ENCODE measurements at regions not wholly inside any gene's neighbourhood (a gene's known extent, or its start where the extent isn't known, plus 50 kb on each side); places are given as distances from the start of the nearest gene placed in this dataset.

DNA sequence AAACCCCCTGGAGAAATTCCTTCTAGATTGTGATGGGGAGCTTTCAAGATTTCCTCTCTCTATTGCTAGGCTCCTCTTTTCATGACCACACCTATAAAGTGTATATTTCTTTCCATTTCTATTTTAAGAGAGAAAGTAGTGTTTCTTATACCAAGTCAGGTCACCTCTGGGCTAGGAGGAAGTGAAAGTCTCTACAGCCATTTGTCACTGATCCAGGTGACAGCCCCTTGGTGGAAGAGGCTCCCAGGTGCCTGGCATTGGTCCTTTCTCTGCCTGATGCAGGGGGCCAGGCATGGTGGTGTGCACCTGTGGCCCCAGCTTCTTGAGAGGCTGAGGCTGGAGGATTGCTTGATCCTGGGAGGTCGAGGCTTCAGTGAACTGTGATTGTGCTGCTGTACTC, 64.7 kb downstream of the DHCR7 start:
- no peak overlapping the region for H3K27ac ChIP-seq (ENCODE audit: insufficient read depth in 1 of 2, low read depth in 1 of 2, low read length in 2 of 2, poor library complexity in 1 of 2, severe bottlenecking in 2 of 2)
- H3K9me3 ChIP-seq (ENCODE audit: control extremely low read depth in 1 of 5, control insufficient read depth in 4 of 5, insufficient read depth in 2 of 5, low read depth in 1 of 5, low read length in 4 of 5) = peaks cover 0 to 5% (median 0%) of the 10 kb centered on the region in 5 experiments
- ChIA-PET POLR2A (no interaction called here), CTCF (interaction anchor here (1.2 kb wide), 1 partner anchor 9 kb away, joined by 3 read pairs; no protein-coding TSS in a partner anchor)
- no peaks in the 10 kb centered on the region for H3K4me1 ChIP-seq (ENCODE audit: control extremely low read depth in 1 of 4, control insufficient read depth in 4 of 4, insufficient read depth in 4 of 4, low read length in 3 of 4)
- 88% methylated on average over 1 of the region's 1 CpG for WGBS (ENCODE audit: insufficient coverage)
- H3K4me3 ChIP-seq (ENCODE audit: control insufficient read depth in 1 of 7, extremely low read depth in 1 of 7, insufficient read depth in 4 of 7, low read depth in 2 of 7, low read length in 6 of 7) = no peak overlapping the region
- H3K36me3 ChIP-seq (ENCODE audit: control insufficient read depth in 4 of 4, insufficient read depth in 4 of 4, low read length in 3 of 4) = no peaks in the 10 kb centered on the region
- peaks cover 0 to 9% (median 0%) of the 10 kb centered on the region in 5 experiments for H3K27me3 ChIP-seq (replicated peaks in 2 of 5; ENCODE audit: control insufficient read depth in 4 of 5, insufficient read depth in 5 of 5, low read length in 4 of 5)
- no peak for DNase-seq

DNA sequence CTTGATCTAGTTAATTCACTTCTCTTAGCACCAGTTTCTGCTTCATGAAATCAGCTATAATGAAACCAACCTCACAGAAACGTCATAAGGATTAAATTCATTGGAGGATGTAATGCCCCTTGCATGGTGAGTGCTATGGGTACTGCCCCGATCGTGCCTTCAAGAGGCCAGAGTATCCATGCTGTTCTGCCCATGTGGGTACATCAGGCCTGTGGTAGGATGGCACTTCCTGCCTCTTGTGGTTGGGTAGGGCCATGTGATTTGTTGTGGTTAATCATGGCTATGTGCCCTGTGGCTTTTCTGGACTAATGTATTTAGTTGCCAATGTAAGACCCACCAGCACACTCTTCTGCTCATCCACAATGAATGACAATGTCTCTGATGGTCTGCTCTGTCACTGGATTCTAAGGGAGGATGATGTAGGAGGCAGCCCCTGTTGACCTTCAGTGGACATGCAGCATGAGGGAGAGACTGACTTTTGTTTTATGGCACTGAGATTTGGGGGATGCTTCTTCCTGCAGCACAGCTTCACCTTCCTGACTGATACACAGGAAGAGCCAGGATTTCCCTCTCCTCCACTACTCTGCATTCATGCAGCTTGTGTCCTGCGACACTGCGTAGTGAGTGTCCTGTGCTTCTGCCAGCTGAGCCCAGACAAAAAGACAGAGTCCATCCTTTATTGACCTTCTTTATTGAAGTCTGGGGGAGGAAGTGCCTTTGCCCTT, 66.2 kb downstream of the DHCR7 start:
- peak; percentile 6 to 52 (median 33) for DNase-seq
- H3K27me3 ChIP-seq (replicated peaks in 2 of 5; ENCODE audit: control insufficient read depth in 4 of 5, insufficient read depth in 5 of 5, low read length in 4 of 5) = peaks cover 0 to 5% (median 0%) of the 10 kb centered on the region in 5 experiments
- CTCF ChIA-PET = interaction anchor here (1.2 kb wide), 1 partner anchor 8 kb away, joined by 3 read pairs; no protein-coding TSS in a partner anchor
- no peak overlapping the region for H3K27ac ChIP-seq (ENCODE audit: insufficient read depth in 1 of 2, low read depth in 1 of 2, low read length in 2 of 2, poor library complexity in 1 of 2, severe bottlenecking in 2 of 2)
- POLR2A ChIA-PET = interaction anchor here (0.5 kb wide), 1 partner anchor 125 kb away, joined by 6 read pairs; no protein-coding TSS in a partner anchor
- no peaks in the 10 kb centered on the region for H3K36me3 ChIP-seq (ENCODE audit: control insufficient read depth in 4 of 4, insufficient read depth in 4 of 4, low read length in 3 of 4)
- H3K4me3 ChIP-seq (ENCODE audit: control insufficient read depth in 1 of 7, extremely low read depth in 1 of 7, insufficient read depth in 4 of 7, low read depth in 2 of 7, low read length in 6 of 7) = no peak overlapping the region
- no peaks in the 10 kb centered on the region for H3K4me1 ChIP-seq (ENCODE audit: control extremely low read depth in 1 of 4, control insufficient read depth in 4 of 4, insufficient read depth in 4 of 4, low read length in 3 of 4)
- WGBS (ENCODE audit: insufficient coverage) = 52% methylated on average over 3 of the region's 5 CpGs
- H3K9me3 ChIP-seq (ENCODE audit: control extremely low read depth in 1 of 5, control insufficient read depth in 4 of 5, insufficient read depth in 2 of 5, low read depth in 1 of 5, low read length in 4 of 5) = peaks cover 0 to 3% (median 0%) of the 10 kb centered on the region in 5 experiments

DNA sequence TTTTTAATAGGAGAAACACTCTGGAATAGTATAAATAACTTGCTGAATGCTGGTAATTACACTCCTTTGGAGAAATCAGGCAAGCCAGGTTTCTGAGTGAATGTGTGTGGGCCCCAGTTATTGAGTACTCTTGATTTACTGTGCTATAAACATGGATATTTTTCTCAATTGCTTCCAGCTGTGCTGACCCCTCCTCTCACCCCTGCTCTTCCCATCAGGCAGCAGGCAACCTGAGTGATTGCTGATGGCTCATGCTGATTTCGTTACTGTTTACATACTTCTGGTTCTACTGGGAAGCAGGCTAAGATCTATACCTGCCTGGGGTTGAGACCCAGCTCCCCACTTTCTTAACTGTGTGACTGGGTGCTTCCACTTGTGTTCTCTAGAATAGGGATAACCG, 68.5 kb downstream of the DHCR7 start:
- DNase-seq = no peak
- Histone ChIP-seq H3K4me3 (ENCODE audit: control insufficient read depth in 1 of 7, extremely low read depth in 1 of 7, insufficient read depth in 4 of 7, low read depth in 2 of 7, low read length in 6 of 7) (no peak overlapping the region), H3K27ac (ENCODE audit: insufficient read depth in 1 of 2, low read depth in 1 of 2, low read length in 2 of 2, poor library complexity in 1 of 2, severe bottlenecking in 2 of 2) (no peak overlapping the region), H3K27me3 (replicated peaks in 2 of 5; ENCODE audit: control insufficient read depth in 4 of 5, insufficient read depth in 5 of 5, low read length in 4 of 5) (peaks cover 0 to 2% (median 0%) of the 10 kb centered on the region in 5 experiments), H3K9me3 (ENCODE audit: control extremely low read depth in 1 of 5, control insufficient read depth in 4 of 5, insufficient read depth in 2 of 5, low read depth in 1 of 5, low read length in 4 of 5) (peaks cover 0 to 3% (median 0%) of the 10 kb centered on the region in 5 experiments), H3K4me1 (ENCODE audit: control extremely low read depth in 1 of 4, control insufficient read depth in 4 of 4, insufficient read depth in 4 of 4, low read length in 3 of 4) (no peaks in the 10 kb centered on the region), H3K36me3 (ENCODE audit: control insufficient read depth in 4 of 4, insufficient read depth in 4 of 4, low read length in 3 of 4) (no peaks in the 10 kb centered on the region)
- ChIA-PET POLR2A (no interaction called here), CTCF (no interaction called here)
- WGBS (ENCODE audit: insufficient coverage) = 60% methylated on average over 1 of the region's 2 CpGs

DNA sequence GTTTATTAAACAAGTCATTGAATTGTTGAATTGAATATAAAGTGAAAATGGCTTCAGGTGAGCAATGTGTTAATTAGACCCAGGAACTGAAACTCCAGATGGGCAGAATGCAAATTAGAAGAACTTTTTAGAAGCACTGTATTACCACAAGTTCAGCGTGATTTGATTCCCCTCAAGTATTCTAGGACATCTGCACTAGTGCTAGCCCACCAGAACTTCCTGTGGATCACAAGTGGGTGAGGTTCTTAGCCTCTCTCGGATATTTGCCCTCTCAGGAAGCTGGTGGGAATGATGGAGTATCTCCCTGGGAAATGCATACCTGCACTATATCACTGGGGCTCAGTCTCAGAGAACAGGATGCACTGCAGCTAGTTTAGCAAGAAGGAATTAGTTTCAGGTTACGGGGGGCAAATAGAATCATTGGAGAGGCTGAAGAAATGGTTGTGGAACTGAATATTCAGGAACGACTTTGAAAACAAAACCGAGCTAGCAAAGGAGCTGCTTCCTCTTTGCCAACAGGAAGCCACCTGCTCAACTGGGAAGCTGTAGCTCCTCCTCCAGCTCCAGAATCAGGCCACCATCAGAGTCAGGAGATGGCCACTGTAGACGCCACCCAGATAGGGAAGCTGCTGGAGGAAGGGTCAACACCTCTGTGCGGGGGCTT, 74.3 kb downstream of the DHCR7 start:
- WGBS (ENCODE audit: insufficient coverage) = 34% methylated on average over 5 of the region's 7 CpGs
- Histone ChIP-seq H3K27me3 (replicated peaks in 2 of 5; ENCODE audit: control insufficient read depth in 4 of 5, insufficient read depth in 5 of 5, low read length in 4 of 5) (peaks cover 0 to 2% (median 0%) of the 10 kb centered on the region in 5 experiments), H3K27ac (ENCODE audit: insufficient read depth in 1 of 2, low read depth in 1 of 2, low read length in 2 of 2, poor library complexity in 1 of 2, severe bottlenecking in 2 of 2) (no peak overlapping the region), H3K4me3 (ENCODE audit: control insufficient read depth in 1 of 7, extremely low read depth in 1 of 7, insufficient read depth in 4 of 7, low read depth in 2 of 7, low read length in 6 of 7) (no peak overlapping the region), H3K9me3 (ENCODE audit: control extremely low read depth in 1 of 5, control insufficient read depth in 4 of 5, insufficient read depth in 2 of 5, low read depth in 1 of 5, low read length in 4 of 5) (no peaks in the 10 kb centered on the region), H3K36me3 (ENCODE audit: control insufficient read depth in 4 of 4, insufficient read depth in 4 of 4, low read length in 3 of 4) (no peaks in the 10 kb centered on the region), H3K4me1 (ENCODE audit: control extremely low read depth in 1 of 4, control insufficient read depth in 4 of 4, insufficient read depth in 4 of 4, low read length in 3 of 4) (peaks cover 0 to 7% (median 6%) of the 10 kb centered on the region in 4 experiments)
- DNase-seq = no peak
- ChIA-PET CTCF (interaction anchor here (1.0 kb wide), 1 partner anchor 9 kb away, joined by 3 read pairs; no protein-coding TSS in a partner anchor), POLR2A (interaction anchor here (0.6 kb wide), 1 partner anchor 50 kb away, joined by 4 read pairs; no protein-coding TSS in a partner anchor)

DNA sequence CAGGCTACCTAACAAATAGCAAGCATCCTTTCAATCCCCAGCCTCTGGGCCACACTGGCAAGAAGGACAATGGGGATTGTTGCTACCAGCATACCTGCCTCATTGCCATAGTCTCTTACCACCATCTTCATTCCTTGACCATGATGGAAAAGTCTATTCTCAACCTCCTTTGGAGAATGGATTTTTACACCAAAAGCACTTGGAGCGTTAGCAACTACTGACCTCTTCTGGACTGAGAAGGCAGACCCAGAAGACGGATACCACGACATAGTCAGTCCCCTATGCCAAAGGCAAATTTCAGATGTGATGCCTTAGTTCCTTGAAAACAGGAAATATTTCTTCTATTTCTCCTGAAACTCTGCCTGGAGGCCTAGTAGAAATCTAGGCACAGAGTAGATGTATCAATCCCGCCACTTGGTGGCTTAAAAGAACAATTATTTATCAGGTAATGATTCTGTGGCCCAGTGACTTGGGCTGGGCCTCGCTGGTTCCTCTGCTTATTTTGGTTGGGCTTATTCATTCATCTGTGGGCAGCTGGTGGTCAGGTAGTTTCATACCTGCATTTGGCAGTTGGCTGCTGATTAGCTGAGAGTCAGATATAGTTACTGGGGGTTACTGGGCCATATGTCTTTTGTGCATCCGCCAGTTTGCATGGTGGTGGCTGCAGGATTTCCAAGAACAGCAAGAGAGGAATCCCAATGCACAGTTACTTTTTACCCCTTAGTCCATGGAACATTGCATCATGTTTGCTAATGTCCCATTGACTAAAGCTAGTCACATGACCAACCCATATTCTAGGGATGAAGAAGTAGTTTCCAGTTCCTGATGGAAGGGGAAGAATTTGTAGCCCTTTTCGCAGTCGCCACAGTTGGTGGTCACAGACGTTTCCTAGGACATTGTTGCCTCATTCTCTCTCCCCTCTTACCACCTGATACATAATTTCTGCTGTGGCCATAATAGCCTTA, 75.2 kb downstream of the DHCR7 start:
- CTCF ChIA-PET = no interaction called here
- Histone ChIP-seq H3K4me3 (ENCODE audit: control insufficient read depth in 1 of 7, extremely low read depth in 1 of 7, insufficient read depth in 4 of 7, low read depth in 2 of 7, low read length in 6 of 7) (no peak overlapping the region), H3K9me3 (ENCODE audit: control extremely low read depth in 1 of 5, control insufficient read depth in 4 of 5, insufficient read depth in 2 of 5, low read depth in 1 of 5, low read length in 4 of 5) (no peaks in the 10 kb centered on the region), H3K36me3 (ENCODE audit: control insufficient read depth in 4 of 4, insufficient read depth in 4 of 4, low read length in 3 of 4) (no peaks in the 10 kb centered on the region), H3K27ac (ENCODE audit: insufficient read depth in 1 of 2, low read depth in 1 of 2, low read length in 2 of 2, poor library complexity in 1 of 2, severe bottlenecking in 2 of 2) (no peak overlapping the region), H3K4me1 (ENCODE audit: control extremely low read depth in 1 of 4, control insufficient read depth in 4 of 4, insufficient read depth in 4 of 4, low read length in 3 of 4) (peaks cover 0 to 7% (median 6%) of the 10 kb centered on the region in 4 experiments), H3K27me3 (replicated peaks in 2 of 5; ENCODE audit: control insufficient read depth in 4 of 5, insufficient read depth in 5 of 5, low read length in 4 of 5) (peaks cover 0 to 2% (median 0%) of the 10 kb centered on the region in 5 experiments)
- WGBS (ENCODE audit: insufficient coverage) = 88% methylated on average over 6 of the region's 9 CpGs
- POLR2A ChIA-PET = no interaction called here
- DNase-seq = no peak

- Histone ChIP-seq H3K9me3 (ENCODE audit: control extremely low read depth in 1 of 5, control insufficient read depth in 4 of 5, insufficient read depth in 2 of 5, low read depth in 1 of 5, low read length in 4 of 5) (no peaks in the 10 kb centered on the region), H3K36me3 (ENCODE audit: control insufficient read depth in 4 of 4, insufficient read depth in 4 of 4, low read length in 3 of 4) (no peaks in the 10 kb centered on the region), H3K27me3 (replicated peaks in 2 of 5; ENCODE audit: control insufficient read depth in 4 of 5, insufficient read depth in 5 of 5, low read length in 4 of 5) (no peaks in the 10 kb centered on the region), H3K27ac (ENCODE audit: insufficient read depth in 1 of 2, low read depth in 1 of 2, low read length in 2 of 2, poor library complexity in 1 of 2, severe bottlenecking in 2 of 2) (no peak overlapping the region), H3K4me1 (ENCODE audit: control extremely low read depth in 1 of 4, control insufficient read depth in 4 of 4, insufficient read depth in 4 of 4, low read length in 3 of 4) (peaks cover 0 to 7% (median 6%) of the 10 kb centered on the region in 4 experiments), H3K4me3 (ENCODE audit: control insufficient read depth in 1 of 7, extremely low read depth in 1 of 7, insufficient read depth in 4 of 7, low read depth in 2 of 7, low read length in 6 of 7) (no peak overlapping the region)
- ChIA-PET POLR2A (interaction anchor here (0.6 kb wide), 1 partner anchor 548 kb away, joined by 3 read pairs; no protein-coding TSS in a partner anchor), CTCF (no interaction called here)
- DNase-seq = no peak
- no CpG with 5 or more reads among the region's 2 CpGs for WGBS (ENCODE audit: insufficient coverage)
Measured at GRCh38 chr11:71371674-71372069, 76.5 kb downstream of the DHCR7 start.

Measured in common myeloid progenitor, CD34-positive (primary cell).